ENCODE measurements at regions not wholly inside any gene's neighbourhood (a gene's known extent, or its start where the extent isn't known, plus 50 kb on each side); places are given as distances from the start of the nearest gene placed in this dataset.

DNA sequence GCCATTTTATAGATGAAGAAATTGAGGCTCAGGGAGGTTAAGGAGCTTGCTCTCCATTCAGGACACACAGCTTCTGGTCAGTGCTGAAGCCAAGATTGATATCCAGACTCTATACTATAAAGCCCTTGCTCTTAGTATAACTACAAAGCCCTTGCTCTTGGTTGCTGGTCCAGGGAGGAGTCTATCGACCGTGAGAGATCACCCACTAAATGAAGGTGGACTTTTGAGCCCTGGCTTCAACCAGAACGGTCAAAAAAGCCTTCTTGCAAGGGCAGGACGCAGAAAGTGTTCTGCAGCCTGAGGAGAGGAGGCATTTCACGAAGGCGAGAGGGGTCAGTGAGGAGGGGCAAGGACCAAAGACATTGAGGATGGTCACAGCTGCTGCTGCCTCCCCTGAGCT lies 176.3 kb downstream of the CYP26A1 start:
- CTCF ChIA-PET, result no interaction called here
- ATAC-seq (ENCODE audit: low read depth) (no peak), DNase-seq (no peak)
- H3K23ac ChIP-seq (ENCODE audit: low read depth, low read length), result no peak overlapping the region
- H3K9ac ChIP-seq (ENCODE audit: low read depth, low read length), result no peak overlapping the region
- TF ChIP-seq RFX5 (IDR thresholded peaks at IDR 0.05; ENCODE audit: low read depth, low read length), result no peak
- TF ChIP-seq RAD21 (IDR thresholded peaks at IDR 0.05; ENCODE audit: low read length), result no peak
- no peak for TF ChIP-seq CHD1 (IDR thresholded peaks at IDR 0.05; ENCODE audit: low read depth, low read length)
- TF ChIP-seq RCOR1 (IDR thresholded peaks at IDR 0.05; ENCODE audit: insufficient replicate concordance, low read length), result no peak
- no peak for TF ChIP-seq MXI1 (IDR thresholded peaks at IDR 0.05; ENCODE audit: borderline replicate concordance, low read depth, low read length)
- TF ChIP-seq MAFK (IDR thresholded peaks at IDR 0.05; ENCODE audit: low read depth, low read length), result no peak
- TF ChIP-seq BHLHE40 (IDR thresholded peaks at IDR 0.05; ENCODE audit: low read depth, low read length), result no peak
- TF ChIP-seq POLR2A (IDR thresholded peaks at IDR 0.05; ENCODE audit: low read depth, low read length), result no peak
- TF ChIP-seq, protein P1, sequence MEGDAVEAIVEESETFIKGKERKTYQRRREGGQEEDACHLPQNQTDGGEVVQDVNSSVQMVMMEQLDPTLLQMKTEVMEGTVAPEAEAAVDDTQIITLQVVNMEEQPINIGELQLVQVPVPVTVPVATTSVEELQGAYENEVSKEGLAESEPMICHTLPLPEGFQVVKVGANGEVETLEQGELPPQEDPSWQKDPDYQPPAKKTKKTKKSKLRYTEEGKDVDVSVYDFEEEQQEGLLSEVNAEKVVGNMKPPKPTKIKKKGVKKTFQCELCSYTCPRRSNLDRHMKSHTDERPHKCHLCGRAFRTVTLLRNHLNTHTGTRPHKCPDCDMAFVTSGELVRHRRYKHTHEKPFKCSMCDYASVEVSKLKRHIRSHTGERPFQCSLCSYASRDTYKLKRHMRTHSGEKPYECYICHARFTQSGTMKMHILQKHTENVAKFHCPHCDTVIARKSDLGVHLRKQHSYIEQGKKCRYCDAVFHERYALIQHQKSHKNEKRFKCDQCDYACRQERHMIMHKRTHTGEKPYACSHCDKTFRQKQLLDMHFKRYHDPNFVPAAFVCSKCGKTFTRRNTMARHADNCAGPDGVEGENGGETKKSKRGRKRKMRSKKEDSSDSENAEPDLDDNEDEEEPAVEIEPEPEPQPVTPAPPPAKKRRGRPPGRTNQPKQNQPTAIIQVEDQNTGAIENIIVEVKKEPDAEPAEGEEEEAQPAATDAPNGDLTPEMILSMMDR (conservative IDR thresholded peaks at IDR 0.05; ENCODE audit: low read depth, low read length), result no peak
- no peak for TF ChIP-seq SMC3 (IDR thresholded peaks at IDR 0.05; ENCODE audit: low read depth, low read length)
- no peak for TF ChIP-seq NFE2L2 (IDR thresholded peaks at IDR 0.05; ENCODE audit: low read depth, low read length)
- TF ChIP-seq MAZ (IDR thresholded peaks at IDR 0.05; ENCODE audit: borderline replicate concordance, low read depth, low read length), result no peak
- TF ChIP-seq FOS (IDR thresholded peaks at IDR 0.05; ENCODE audit: low read depth, low read length), result no peak
- TF ChIP-seq CEBPB (IDR thresholded peaks at IDR 0.05; ENCODE audit: low read depth, low read length), result no peak
- TF ChIP-seq, protein P2, sequence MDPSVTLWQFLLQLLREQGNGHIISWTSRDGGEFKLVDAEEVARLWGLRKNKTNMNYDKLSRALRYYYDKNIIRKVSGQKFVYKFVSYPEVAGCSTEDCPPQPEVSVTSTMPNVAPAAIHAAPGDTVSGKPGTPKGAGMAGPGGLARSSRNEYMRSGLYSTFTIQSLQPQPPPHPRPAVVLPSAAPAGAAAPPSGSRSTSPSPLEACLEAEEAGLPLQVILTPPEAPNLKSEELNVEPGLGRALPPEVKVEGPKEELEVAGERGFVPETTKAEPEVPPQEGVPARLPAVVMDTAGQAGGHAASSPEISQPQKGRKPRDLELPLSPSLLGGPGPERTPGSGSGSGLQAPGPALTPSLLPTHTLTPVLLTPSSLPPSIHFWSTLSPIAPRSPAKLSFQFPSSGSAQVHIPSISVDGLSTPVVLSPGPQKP (IDR thresholded peaks at IDR 0.05; ENCODE audit: borderline replicate concordance, low read depth, low read length), result no peak
- TF ChIP-seq, protein P3, sequence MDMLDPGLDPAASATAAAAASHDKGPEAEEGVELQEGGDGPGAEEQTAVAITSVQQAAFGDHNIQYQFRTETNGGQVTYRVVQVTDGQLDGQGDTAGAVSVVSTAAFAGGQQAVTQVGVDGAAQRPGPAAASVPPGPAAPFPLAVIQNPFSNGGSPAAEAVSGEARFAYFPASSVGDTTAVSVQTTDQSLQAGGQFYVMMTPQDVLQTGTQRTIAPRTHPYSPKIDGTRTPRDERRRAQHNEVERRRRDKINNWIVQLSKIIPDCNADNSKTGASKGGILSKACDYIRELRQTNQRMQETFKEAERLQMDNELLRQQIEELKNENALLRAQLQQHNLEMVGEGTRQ (IDR thresholded peaks at IDR 0.05; ENCODE audit: low read depth, low read length), result no peak
- no peak overlapping the region for H2BK120ac ChIP-seq (ENCODE audit: low read depth, low read length)
- H3K79me1 ChIP-seq (ENCODE audit: low read depth in 1 of 2, low read length in 2 of 2), result no peaks in the 10 kb centered on the region
- H3K4me3 ChIP-seq (ENCODE audit: insufficient read depth, low read depth, low read length), result no peak overlapping the region
- no peak overlapping the region for H2BK15ac ChIP-seq (ENCODE audit: low read depth, low read length)
- no peak overlapping the region for H4K8ac ChIP-seq (ENCODE audit: low read depth in 2 of 2, low read length in 2 of 2)
- H3K56ac ChIP-seq (ENCODE audit: extremely low read depth, insufficient read depth, low read length), result no peak overlapping the region
- no peak overlapping the region for H2AK9ac ChIP-seq (replicated peaks; ENCODE audit: low read depth, low read length, poor library complexity)
- H3K9me1 ChIP-seq (ENCODE audit: insufficient read depth, low read length), result no peaks in the 10 kb centered on the region
- no TSS peak for BruUV-seq (replicated peaks)
- no peaks in the 10 kb centered on the region for H4K20me1 ChIP-seq (ENCODE audit: insufficient read depth, low read length)
- dilution Hi-C loops (cut with HindIII; ENCODE audit: low sequenced_read_pairs, unreplicated experiment), result no loop called here
- H3K27me3 ChIP-seq (ENCODE audit: control insufficient read depth, insufficient read depth, low read length), result peaks cover 16% of the 10 kb centered on the region
- no peaks in the 10 kb centered on the region for H3K9me3 ChIP-seq (ENCODE audit: control insufficient read depth, insufficient read depth, low read length)
- no peak overlapping the region for H3K4me2 ChIP-seq (ENCODE audit: low read depth, low read length)
- no CpG with 5 or more reads among the region's 6 CpGs for WGBS, 2 experiments (ENCODE audit: extremely low coverage in 2 of 2, insufficient read length in 1 of 2)
- POLR2A ChIA-PET (ENCODE audit: unreplicated experiment), result no interaction called here
- H3K18ac ChIP-seq (ENCODE audit: low read depth, low read length), result no peak overlapping the region
- no peaks in the 10 kb centered on the region for H3K36me3 ChIP-seq (ENCODE audit: control insufficient read depth, insufficient read depth, low read length)
- H2AK5ac ChIP-seq (ENCODE audit: low read depth, low read length), result no peak overlapping the region
- no peak overlapping the region for H2BK20ac ChIP-seq (ENCODE audit: low read depth, low read length)
- H4K91ac ChIP-seq (ENCODE audit: insufficient read depth, low read depth, low read length), result no peak overlapping the region
- no peak overlapping the region for H4K5ac ChIP-seq (ENCODE audit: low read depth, low read length)
- H3K4ac ChIP-seq (ENCODE audit: low read depth, low read length), result no peak overlapping the region
- intact Hi-C loops (cut with micrococcal nuclease), result no loop called here
- H3K14ac ChIP-seq (replicated peaks; ENCODE audit: low read depth, low read length), result no peak overlapping the region
- in situ Hi-C loops (cut with MboI; ENCODE audit: low sequenced_read_pairs), result no loop called here
- H2BK5ac ChIP-seq (ENCODE audit: low read depth, low read length, poor library complexity, severe bottlenecking), result no peak overlapping the region
- no peaks in the 10 kb centered on the region for H3K4me1 ChIP-seq (ENCODE audit: control insufficient read depth, insufficient read depth, low read length)
- no peak overlapping the region for H2AFZ ChIP-seq (replicated peaks; ENCODE audit: low read length, poor library complexity)
- no peak overlapping the region for H3K27ac ChIP-seq (ENCODE audit: insufficient read depth, low read length)

Data from IMR-90 (cell line).